ENCODE measurements at regions not wholly inside any gene's neighbourhood (a gene's known extent, or its start where the extent isn't known, plus 50 kb on each side); places are given as distances from the start of the nearest gene placed in this dataset.

GRCh38 chr5:2507611-2508010 lies 243.9 kb downstream of the IRX2 start:
- no peaks in the 10 kb centered on the region for H4K20me1 ChIP-seq (ENCODE audit: insufficient read depth)
- H3K9ac ChIP-seq, result no peak overlapping the region
- no peak overlapping the region for H3K4me2 ChIP-seq
- no peaks in the 10 kb centered on the region for H3K4me1 ChIP-seq (ENCODE audit: low read depth, poor library complexity, severe bottlenecking)
- no peaks in the 10 kb centered on the region for H3K36me3 ChIP-seq (ENCODE audit: insufficient read depth)
- H3K27ac ChIP-seq, result no peak overlapping the region
- no peak overlapping the region for H3K4me3 ChIP-seq (IDR thresholded peaks at IDR 0.05; ENCODE audit: insufficient read depth, low read depth, low read length)
- H2AFZ ChIP-seq (ENCODE audit: low read depth), result no peak overlapping the region
- H3K79me2 ChIP-seq (ENCODE audit: insufficient read depth, low read depth), result no peaks in the 10 kb centered on the region
- TF ChIP-seq CTCF (conservative IDR thresholded peaks at IDR 0.05; ENCODE audit: low read depth, low read length), result no peak
- no peaks in the 10 kb centered on the region for H3K27me3 ChIP-seq (ENCODE audit: insufficient read depth, low read depth)

- no peaks in the 10 kb centered on the region for H3K27me3 ChIP-seq (ENCODE audit: insufficient read depth, low read depth)
- no peaks in the 10 kb centered on the region for H3K4me1 ChIP-seq (ENCODE audit: low read depth, poor library complexity, severe bottlenecking)
Measured at GRCh38 chr5:2506603-2507002, 244.9 kb downstream of the IRX2 start.

GRCh38 chr5:2505217-2505616 lies 246.3 kb downstream of the IRX2 start:
- no peaks in the 10 kb centered on the region for H4K20me1 ChIP-seq (ENCODE audit: insufficient read depth)
- no peak overlapping the region for H3K9ac ChIP-seq
- no peak overlapping the region for H2AFZ ChIP-seq (ENCODE audit: low read depth)
- TF ChIP-seq CTCF (conservative IDR thresholded peaks at IDR 0.05; ENCODE audit: low read depth, low read length), result no peak
- no peak overlapping the region for H3K27ac ChIP-seq
- H3K79me2 ChIP-seq (ENCODE audit: insufficient read depth, low read depth), result no peaks in the 10 kb centered on the region
- no peaks in the 10 kb centered on the region for H3K27me3 ChIP-seq (ENCODE audit: insufficient read depth, low read depth)
- H3K4me1 ChIP-seq (ENCODE audit: low read depth, poor library complexity, severe bottlenecking), result no peaks in the 10 kb centered on the region
- H3K4me3 ChIP-seq (IDR thresholded peaks at IDR 0.05; ENCODE audit: insufficient read depth, low read depth, low read length), result no peak overlapping the region
- H3K36me3 ChIP-seq (ENCODE audit: insufficient read depth), result no peaks in the 10 kb centered on the region
- H3K4me2 ChIP-seq, result no peak overlapping the region

More at GRCh38 chr5:2506603-2507002, 244.9 kb downstream of the IRX2 start:
- no peak overlapping the region for H3K27ac ChIP-seq
- no peak overlapping the region for H2AFZ ChIP-seq (ENCODE audit: low read depth)
- H3K4me3 ChIP-seq (IDR thresholded peaks at IDR 0.05; ENCODE audit: insufficient read depth, low read depth, low read length), result no peak overlapping the region
- no peaks in the 10 kb centered on the region for H3K36me3 ChIP-seq (ENCODE audit: insufficient read depth)
- no peaks in the 10 kb centered on the region for H3K79me2 ChIP-seq (ENCODE audit: insufficient read depth, low read depth)
- H3K9ac ChIP-seq, result no peak overlapping the region
- H4K20me1 ChIP-seq (ENCODE audit: insufficient read depth), result no peaks in the 10 kb centered on the region
- no peak overlapping the region for H3K4me2 ChIP-seq
- TF ChIP-seq CTCF (conservative IDR thresholded peaks at IDR 0.05; ENCODE audit: low read depth, low read length), result no peak

GRCh38 chr5:2502970-2503594 lies 248.4 kb downstream of the IRX2 start:
- Histone ChIP-seq H3K79me2 (ENCODE audit: insufficient read depth, low read depth) (no peaks in the 10 kb centered on the region), H4K20me1 (ENCODE audit: insufficient read depth) (no peaks in the 10 kb centered on the region), H3K27ac (no peak overlapping the region), H3K36me3 (ENCODE audit: insufficient read depth) (no peaks in the 10 kb centered on the region), H3K4me1 (ENCODE audit: low read depth, poor library complexity, severe bottlenecking) (no peaks in the 10 kb centered on the region), H3K4me2 (no peak overlapping the region), H3K27me3 (ENCODE audit: insufficient read depth, low read depth) (no peaks in the 10 kb centered on the region), H3K4me3 (IDR thresholded peaks at IDR 0.05; ENCODE audit: insufficient read depth, low read depth, low read length) (no peak overlapping the region), H2AFZ (ENCODE audit: low read depth) (no peak overlapping the region), H3K9ac (no peak overlapping the region)
- no peak for TF ChIP-seq CTCF (conservative IDR thresholded peaks at IDR 0.05; ENCODE audit: low read depth, low read length)

All from KMS-11 (cell line).